HG02798 (cell line): ENCODE measurements at regions not wholly inside any gene's neighbourhood (a gene's known extent, or its start where the extent isn't known, plus 50 kb on each side); places are given as distances from the start of the nearest gene placed in this dataset.
"Not testable (repeated sequence)": the region's sequence is repeated elsewhere in the genome, so short reads cannot be mapped to it uniquely, and the experiment has no call there.

Experiments
- ATAC-seq: cut with Tn5 transposase; IDR thresholded peaks from one replicate; pipeline ENCODE4 v1.9.1; 2021; ENCODE audit warnings: mild to moderate bottlenecking; ENCODE audit not compliant: unreplicated experiment, poor library complexity

- no peak for ATAC-seq
These were observed 387.5 kb upstream of the PPP1R2C start for GRCh38 chrX:43165343-43165920.

- no peak for ATAC-seq
These were observed 388.9 kb upstream of the PPP1R2C start for GRCh38 chrX:43166874-43167273.

- no peak for ATAC-seq
These were observed 397.5 kb upstream of the PPP1R2C start for GRCh38 chrX:43175434-43175833.

GRCh38 chrX:43176686-43177085 lies 398.7 kb upstream of the PPP1R2C start:
- no peak for ATAC-seq

GRCh38 chrX:43188296-43188695 lies 410.3 kb upstream of the PPP1R2C start:
- ATAC-seq: no peak

- no peak for ATAC-seq
These were observed 433.6 kb upstream of the PPP1R2C start for GRCh38 chrX:43211570-43211969.

GRCh38 chrX:43218198-43218597 lies 437.9 kb upstream of the MAOA start:
- ATAC-seq: no peak

GRCh38 chrX:43224496-43224895 lies 431.6 kb upstream of the MAOA start:
- no peak for ATAC-seq

GRCh38 chrX:43225626-43226328 lies 430.3 kb upstream of the MAOA start:
- no peak for ATAC-seq

- ATAC-seq: no peak
These were observed 417.6 kb upstream of the MAOA start for GRCh38 chrX:43238461-43238945.

GRCh38 chrX:43239356-43239755 lies 416.7 kb upstream of the MAOA start:
- ATAC-seq: no peak

- ATAC-seq: no peak
These were observed 400.5 kb upstream of the MAOA start for GRCh38 chrX:43255596-43255995.

- ATAC-seq: no peak
These were observed 389.6 kb upstream of the MAOA start for GRCh38 chrX:43266487-43266886.

GRCh38 chrX:43267652-43268051 lies 388.4 kb upstream of the MAOA start:
- ATAC-seq: no peak

GRCh38 chrX:43269201-43269600 lies 386.9 kb upstream of the MAOA start:
- ATAC-seq: no peak

- no peak for ATAC-seq
These were observed 378.2 kb upstream of the MAOA start for GRCh38 chrX:43277879-43278278.

- no peak for ATAC-seq
These were observed 377.7 kb upstream of the MAOA start for GRCh38 chrX:43278440-43278839.

GRCh38 chrX:43279341-43279808 lies 376.7 kb upstream of the MAOA start:
- ATAC-seq: no peak

- ATAC-seq: no peak
These were observed 372.9 kb upstream of the MAOA start for GRCh38 chrX:43283187-43283586.

- ATAC-seq: not testable (repeated sequence)
These were observed 344.5 kb upstream of the MAOA start for GRCh38 chrX:43311625-43312024.

- no peak for ATAC-seq
These were observed 343.1 kb upstream of the MAOA start for GRCh38 chrX:43313035-43313434.

- no peak for ATAC-seq
These were observed 341.6 kb upstream of the MAOA start for GRCh38 chrX:43314525-43314924.
